ENCODE measurements at regions not wholly inside any gene's neighbourhood (a gene's known extent, or its start where the extent isn't known, plus 50 kb on each side); places are given as distances from the start of the nearest gene placed in this dataset.

DNA sequence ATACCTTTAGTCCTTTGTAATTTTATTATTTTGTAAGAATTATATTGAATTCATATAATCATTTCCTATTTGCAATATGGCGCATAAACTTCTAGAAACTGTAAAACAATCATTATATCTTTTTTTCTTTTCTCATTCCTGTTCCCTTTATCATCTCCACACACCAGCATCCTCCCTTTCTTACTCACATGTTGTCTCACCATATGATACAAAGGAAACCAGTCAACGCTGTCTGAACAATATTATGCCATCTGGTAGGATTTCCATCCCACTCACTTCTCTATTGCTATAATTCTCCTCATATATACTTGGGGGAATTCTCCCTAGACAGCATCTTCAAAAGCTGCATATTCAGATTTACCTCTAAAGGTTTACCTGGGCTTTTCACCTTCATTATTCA lies 389.8 kb downstream of the NDFIP2 start:
- peaks cover 12% of the 10 kb centered on the region for H3K4me1 ChIP-seq (ENCODE audit: insufficient read depth, low read length, poor library complexity, severe bottlenecking)
- intact Hi-C loops (cut with micrococcal nuclease; ENCODE audit: unreplicated experiment) = no loop called here
- no TSS peak for BruUV-seq (replicated peaks)
- H3K9me3 ChIP-seq (ENCODE audit: low read depth, low read length, poor library complexity, severe bottlenecking) = no peaks in the 10 kb centered on the region
- ChIA-PET CTCF (no interaction called here), POLR2A (ENCODE audit: low non-redundant PET) (no interaction called here)
- no peaks in the 10 kb centered on the region for H3K27me3 ChIP-seq (replicated peaks; ENCODE audit: insufficient read depth, low read depth, low read length, poor library complexity)
- no peak overlapping the region for H3K4me3 ChIP-seq (ENCODE audit: low read depth, low read length, poor library complexity, severe bottlenecking)
- TF ChIP-seq, protein P1, sequence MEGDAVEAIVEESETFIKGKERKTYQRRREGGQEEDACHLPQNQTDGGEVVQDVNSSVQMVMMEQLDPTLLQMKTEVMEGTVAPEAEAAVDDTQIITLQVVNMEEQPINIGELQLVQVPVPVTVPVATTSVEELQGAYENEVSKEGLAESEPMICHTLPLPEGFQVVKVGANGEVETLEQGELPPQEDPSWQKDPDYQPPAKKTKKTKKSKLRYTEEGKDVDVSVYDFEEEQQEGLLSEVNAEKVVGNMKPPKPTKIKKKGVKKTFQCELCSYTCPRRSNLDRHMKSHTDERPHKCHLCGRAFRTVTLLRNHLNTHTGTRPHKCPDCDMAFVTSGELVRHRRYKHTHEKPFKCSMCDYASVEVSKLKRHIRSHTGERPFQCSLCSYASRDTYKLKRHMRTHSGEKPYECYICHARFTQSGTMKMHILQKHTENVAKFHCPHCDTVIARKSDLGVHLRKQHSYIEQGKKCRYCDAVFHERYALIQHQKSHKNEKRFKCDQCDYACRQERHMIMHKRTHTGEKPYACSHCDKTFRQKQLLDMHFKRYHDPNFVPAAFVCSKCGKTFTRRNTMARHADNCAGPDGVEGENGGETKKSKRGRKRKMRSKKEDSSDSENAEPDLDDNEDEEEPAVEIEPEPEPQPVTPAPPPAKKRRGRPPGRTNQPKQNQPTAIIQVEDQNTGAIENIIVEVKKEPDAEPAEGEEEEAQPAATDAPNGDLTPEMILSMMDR (conservative IDR thresholded peaks at IDR 0.05; ENCODE audit: low read depth, low read length) = no peak
- no peak for TF ChIP-seq EZH2 (IDR thresholded peaks at IDR 0.05; ENCODE audit: borderline replicate concordance, low read depth, low read length, poor library complexity, severe bottlenecking)
- no peak overlapping the region for H3K27ac ChIP-seq (ENCODE audit: low read depth, low read length, poor library complexity, severe bottlenecking)
- H3K36me3 ChIP-seq (ENCODE audit: insufficient read depth, low read length, poor library complexity, severe bottlenecking) = no peaks in the 10 kb centered on the region
- no peak for DNase-seq (ENCODE audit: low spot score)

DNA sequence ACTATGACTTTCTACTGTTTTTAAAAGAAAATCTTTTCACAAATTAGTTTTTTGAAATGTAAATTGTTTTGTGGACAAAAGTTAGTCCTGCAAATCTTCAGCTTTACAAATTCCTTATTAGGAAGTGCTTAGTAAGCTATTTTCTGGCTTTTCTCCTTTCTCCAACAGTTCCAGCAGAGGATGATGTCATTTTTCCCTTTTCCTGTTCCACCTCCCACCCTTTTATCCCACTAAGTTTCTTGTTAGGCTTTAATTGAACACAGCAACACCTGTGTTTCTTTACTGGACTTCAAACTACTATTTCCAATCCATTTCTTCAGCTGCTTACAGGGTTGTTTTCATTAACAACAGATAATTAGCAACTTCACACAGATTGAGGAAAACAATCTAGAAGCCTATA lies 389.2 kb downstream of the NDFIP2 start:
- Histone ChIP-seq H3K9me3 (ENCODE audit: low read depth, low read length, poor library complexity, severe bottlenecking) (no peaks in the 10 kb centered on the region), H3K4me1 (ENCODE audit: insufficient read depth, low read length, poor library complexity, severe bottlenecking) (peaks cover 15% of the 10 kb centered on the region), H3K4me3 (ENCODE audit: low read depth, low read length, poor library complexity, severe bottlenecking) (no peak overlapping the region), H3K27ac (ENCODE audit: low read depth, low read length, poor library complexity, severe bottlenecking) (no peak overlapping the region), H3K36me3 (ENCODE audit: insufficient read depth, low read length, poor library complexity, severe bottlenecking) (no peaks in the 10 kb centered on the region), H3K27me3 (replicated peaks; ENCODE audit: insufficient read depth, low read depth, low read length, poor library complexity) (no peaks in the 10 kb centered on the region)
- intact Hi-C loops (cut with micrococcal nuclease; ENCODE audit: unreplicated experiment) = no loop called here
- POLR2A ChIA-PET (ENCODE audit: low non-redundant PET) = no interaction called here
- TF ChIP-seq, protein P1 (conservative IDR thresholded peaks at IDR 0.05; ENCODE audit: low read depth, low read length) = no peak
- no peak for TF ChIP-seq EZH2 (IDR thresholded peaks at IDR 0.05; ENCODE audit: borderline replicate concordance, low read depth, low read length, poor library complexity, severe bottlenecking)
- DNase-seq (ENCODE audit: low spot score) = no peak
- CTCF ChIA-PET = no interaction called here
- no TSS peak for BruUV-seq (replicated peaks)

DNA sequence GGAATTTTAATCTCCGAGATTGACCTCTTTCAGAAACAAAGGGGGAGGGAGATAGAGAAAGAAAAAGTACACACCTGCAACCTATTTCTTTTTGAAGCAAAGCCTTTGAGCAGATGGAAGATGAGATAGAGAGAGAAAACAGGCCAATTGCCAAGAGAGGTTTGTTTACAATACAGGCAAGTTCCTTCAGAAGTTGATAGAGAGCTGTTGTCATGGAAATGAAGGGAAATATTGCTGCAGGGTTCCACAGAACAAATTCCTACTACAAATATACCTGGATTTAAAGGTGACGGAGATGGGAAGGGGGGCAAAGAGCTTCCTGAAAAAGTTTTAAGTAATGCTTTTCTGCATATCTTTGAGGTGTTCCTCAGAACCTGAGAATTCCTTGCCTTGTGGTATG lies 388.4 kb downstream of the NDFIP2 start:
- no peak overlapping the region for H3K4me3 ChIP-seq (ENCODE audit: low read depth, low read length, poor library complexity, severe bottlenecking)
- CTCF ChIA-PET = no interaction called here

More for the DNA sequence above, 388.4 kb downstream of the NDFIP2 start:
- POLR2A ChIA-PET (ENCODE audit: low non-redundant PET) = no interaction called here
- H3K4me1 ChIP-seq (ENCODE audit: insufficient read depth, low read length, poor library complexity, severe bottlenecking) = peaks cover 15% of the 10 kb centered on the region
- TF ChIP-seq, protein P1 (conservative IDR thresholded peaks at IDR 0.05; ENCODE audit: low read depth, low read length) = no peak
- no peak for TF ChIP-seq EZH2 (IDR thresholded peaks at IDR 0.05; ENCODE audit: borderline replicate concordance, low read depth, low read length, poor library complexity, severe bottlenecking)
- intact Hi-C loops (cut with micrococcal nuclease; ENCODE audit: unreplicated experiment) = no loop called here
- no peak overlapping the region for H3K27ac ChIP-seq (ENCODE audit: low read depth, low read length, poor library complexity, severe bottlenecking)
- no TSS peak for BruUV-seq (replicated peaks)
- H3K36me3 ChIP-seq (ENCODE audit: insufficient read depth, low read length, poor library complexity, severe bottlenecking) = no peaks in the 10 kb centered on the region
- H3K9me3 ChIP-seq (ENCODE audit: low read depth, low read length, poor library complexity, severe bottlenecking) = no peaks in the 10 kb centered on the region
- no peaks in the 10 kb centered on the region for H3K27me3 ChIP-seq (replicated peaks; ENCODE audit: insufficient read depth, low read depth, low read length, poor library complexity)
- DNase-seq (ENCODE audit: low spot score) = no peak
